Skeletal muscle cell (primary cell): ENCODE measurements at regions not wholly inside any gene's neighbourhood (a gene's known extent, or its start where the extent isn't known, plus 50 kb on each side); places are given as distances from the start of the nearest gene placed in this dataset.

Experiments used
- DNase-seq: peaks from one replicate; pipeline ENCODE4 v3.0.0-alpha.2; 2010; ENCODE audit warnings: low read depth
- H3K4me3 ChIP-seq: 2 replicates; pipeline ENCODE4 v1.5.1; 2011; ENCODE audit warnings: low read depth, mild to moderate bottlenecking, control low read depth, low read length, moderate library complexity

DNA sequence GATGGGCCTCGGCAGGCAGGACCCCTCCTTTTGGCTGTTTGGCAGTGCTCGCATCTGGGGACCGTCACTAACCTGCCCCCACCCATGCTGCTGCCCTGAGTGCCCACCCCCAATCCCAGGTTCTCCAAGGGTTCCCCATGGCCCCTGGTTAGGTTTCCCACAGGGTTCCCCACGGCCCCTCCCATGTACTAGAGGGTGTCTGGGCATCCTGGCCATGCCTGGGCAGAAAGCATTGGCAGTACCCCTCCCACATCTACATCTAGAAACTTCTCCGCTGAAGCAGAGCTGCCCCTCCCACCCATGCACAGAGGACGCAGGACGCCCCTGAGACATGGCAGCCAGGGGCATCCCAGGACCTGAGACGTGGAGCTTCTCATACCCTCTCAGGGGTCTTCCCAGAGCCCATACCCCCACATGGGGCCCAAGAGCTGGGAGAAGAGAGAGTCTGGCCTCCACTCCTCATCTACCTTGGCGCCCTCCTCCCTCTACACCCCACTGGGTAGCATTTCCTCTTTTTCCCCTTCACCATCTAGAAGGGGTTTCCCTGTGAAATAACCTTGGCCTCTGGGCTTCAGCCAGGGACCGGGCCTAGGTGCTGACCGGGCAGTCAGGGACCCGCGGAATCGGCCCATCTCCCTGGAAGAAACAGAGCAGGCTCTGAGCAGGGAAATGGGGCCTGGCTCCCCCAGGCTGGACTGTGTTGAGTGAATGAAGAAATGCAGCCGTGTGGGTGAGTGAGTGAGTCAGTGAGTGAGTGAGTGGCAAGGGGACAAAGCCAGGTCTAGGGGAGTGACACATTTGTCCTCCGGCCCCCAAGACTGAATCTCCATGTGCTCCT, 987.3 kb downstream of the BRD1 start:
- DNase-seq: no peak
- H3K4me3 ChIP-seq: no peak overlapping the region

DNA sequence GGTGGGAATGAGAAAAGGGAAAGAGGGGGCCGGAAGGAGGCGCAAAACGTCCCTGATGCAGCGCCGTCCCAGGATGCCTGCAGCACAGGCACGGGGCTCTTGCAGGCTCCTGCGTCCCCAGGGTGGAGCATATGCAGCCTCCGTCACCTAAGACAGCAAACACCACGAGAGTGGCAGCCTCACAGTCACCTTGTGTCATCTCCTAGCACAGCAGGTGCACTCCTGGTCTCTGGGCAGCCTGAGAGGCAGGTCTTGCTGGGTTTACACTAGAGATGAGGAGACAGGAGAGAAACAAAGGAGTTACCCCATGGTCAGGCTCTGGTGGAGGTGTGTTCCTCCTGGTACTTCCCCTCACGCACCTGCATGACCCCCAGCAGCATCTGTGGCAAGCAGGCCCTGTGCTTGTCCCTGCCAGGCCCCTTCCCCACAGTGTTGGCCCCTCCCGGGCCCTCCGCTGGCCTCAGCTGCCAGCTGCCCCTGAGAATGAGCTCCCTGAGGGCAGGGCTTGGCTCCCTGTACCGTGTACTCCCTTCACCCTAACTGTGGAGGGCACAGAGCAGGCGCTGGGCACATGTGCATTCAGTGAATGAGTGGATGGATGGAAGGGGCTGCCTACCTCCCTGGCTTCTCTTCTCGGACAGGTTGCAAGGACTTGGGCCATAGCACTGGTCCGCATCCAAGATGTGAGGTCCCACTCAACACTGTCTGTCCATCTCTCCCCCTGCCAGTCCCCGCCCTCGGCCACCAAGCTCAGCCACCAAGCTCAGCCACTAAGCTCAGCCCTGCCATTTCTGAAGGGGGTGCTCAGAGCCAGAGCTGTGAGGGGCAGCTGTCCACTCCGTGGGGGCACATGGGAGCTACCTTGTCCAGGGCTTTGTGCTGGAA, 988.6 kb downstream of the BRD1 start:
- DNase-seq: no peak
- H3K4me3 ChIP-seq: no peak overlapping the region

DNA sequence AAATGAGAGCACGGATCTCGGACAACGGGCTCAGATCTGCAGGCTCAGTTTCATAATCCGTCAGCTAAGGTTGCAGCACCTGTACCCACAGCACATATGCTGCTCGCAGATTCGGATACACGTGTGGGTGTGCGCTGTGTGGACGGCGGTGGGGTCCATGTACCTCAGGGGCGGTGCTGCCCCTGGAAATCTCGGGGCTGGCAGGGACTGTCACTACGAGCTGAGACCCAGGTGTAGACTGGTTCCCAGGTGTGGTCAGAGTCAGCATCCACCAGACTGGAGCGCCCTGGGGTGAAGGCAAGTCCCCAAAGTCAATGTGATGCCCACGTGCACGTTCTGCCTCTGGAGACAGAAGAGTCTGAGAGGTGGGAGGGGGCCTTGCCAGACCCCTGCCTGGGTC, 989.3 kb downstream of the BRD1 start:
- no peak for DNase-seq
- no peak overlapping the region for H3K4me3 ChIP-seq

DNA sequence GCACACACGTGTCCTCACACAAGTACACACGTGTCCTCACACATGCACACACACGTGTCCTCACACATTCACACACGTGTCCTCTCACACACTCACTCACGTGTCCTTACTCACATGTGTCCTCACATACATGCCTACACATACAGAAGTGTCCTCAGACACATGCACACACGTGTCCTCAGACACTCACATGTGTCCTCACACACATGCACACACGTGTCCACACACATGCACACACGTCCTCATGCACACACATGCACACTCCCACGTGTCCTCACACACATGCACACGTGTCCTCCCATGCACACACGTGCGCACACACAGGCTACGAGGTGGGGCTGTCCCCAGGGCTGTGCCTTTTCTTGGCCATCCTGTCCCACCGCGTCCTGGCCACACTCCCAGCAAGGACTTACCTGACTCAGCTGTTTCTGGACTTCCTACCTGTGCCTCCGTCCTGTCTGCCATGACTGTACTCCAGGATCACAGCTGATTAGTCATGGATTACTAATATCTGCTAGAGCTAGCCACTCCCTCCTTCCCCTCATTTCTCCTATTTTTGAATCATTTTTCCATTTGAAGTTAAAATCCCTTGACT, 990.2 kb downstream of the BRD1 start:
- H3K4me3 ChIP-seq: no peak overlapping the region
- DNase-seq: no peak

DNA sequence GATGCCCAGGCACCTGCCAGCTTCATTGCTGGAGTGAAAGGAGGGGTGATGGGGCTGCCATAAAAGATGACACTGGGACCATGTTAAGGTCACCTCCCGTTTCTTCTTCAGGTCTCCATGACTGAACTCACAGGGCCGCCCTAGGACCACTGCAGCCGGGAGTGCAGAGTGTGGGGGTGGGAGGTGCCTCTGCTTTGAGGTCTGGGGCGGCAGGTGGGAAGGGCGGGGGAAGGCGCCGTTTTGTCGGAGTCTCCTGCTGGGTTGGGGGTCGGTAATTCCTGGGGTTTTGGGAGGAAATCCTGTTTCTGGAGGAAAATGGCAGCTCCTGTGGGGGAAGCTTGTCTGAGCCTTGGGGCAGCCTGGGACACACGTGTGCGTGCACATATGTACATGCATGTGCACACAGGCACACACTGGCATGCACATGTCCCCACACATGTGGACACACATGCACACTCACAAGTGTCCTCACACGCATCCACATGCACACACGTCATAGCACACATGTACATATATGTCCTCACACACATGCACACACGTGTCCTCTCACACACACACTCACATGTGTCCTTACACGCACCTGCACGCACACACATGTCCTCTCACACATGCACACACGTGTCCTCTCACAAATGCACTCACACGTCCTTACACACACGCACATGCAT, 990.9 kb downstream of the BRD1 start:
- H3K4me3 ChIP-seq: no peak overlapping the region
- DNase-seq: no peak

DNA sequence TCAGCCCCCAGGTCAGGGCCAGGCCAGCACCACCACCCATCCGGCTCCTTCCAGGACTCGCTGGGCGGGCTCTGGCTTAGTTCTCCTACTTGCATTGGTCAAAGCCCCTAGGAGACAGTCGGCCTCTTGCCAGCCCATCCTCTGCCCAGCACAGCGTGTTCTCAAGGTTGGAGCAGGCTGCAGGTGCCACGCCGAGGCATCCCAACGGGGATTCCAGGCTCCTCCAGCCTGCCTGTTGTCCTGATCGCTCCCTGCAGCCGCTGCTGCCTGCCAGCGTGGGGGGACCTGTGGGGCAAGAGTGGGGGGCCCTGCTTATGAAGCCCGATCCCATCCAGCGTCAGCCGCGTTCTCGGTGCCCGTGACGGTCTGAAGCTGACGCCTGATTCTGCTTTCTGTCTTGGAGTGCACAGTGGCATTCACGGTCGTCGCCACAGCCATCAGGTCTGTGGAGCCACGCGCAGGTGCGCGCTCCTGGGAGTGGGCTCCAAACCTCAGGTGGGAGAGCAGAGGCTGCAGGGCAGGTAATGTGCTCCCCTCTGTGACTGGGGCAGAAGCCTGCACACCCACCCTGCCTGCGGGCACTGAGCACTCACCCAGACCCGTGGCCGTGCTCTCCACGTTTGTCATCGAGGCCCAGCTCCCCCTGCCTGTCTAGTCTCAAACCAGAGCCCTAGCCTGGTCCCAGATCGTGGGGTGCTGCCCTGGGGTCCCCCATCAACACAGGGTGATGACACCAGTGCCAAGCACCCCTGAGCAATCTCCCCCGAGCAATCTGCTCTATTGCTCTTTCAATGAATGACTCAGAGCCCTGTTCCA, 991.6 kb downstream of the BRD1 start:
- no peak overlapping the region for H3K4me3 ChIP-seq
- DNase-seq: no peak

DNA sequence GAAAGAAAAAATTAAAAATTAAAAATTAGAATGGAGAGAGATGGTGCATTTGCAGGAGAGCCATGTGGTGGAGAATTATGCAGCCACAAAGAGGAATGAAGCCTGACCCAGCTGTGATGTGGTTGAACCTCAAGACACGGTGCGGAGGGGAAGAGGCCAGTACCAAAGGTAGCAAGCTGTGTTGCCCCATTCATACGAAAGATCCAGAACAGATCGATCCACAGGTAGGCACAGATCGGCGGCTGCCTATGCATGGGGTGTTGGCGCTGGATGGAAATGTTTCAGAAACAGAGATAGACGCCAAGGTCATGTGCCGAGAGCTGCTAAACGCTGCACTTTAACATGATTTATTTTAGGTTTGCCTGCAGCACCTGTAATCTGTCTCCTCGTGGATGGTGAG, 992.3 kb downstream of the BRD1 start:
- H3K4me3 ChIP-seq: no peak overlapping the region
- no peak for DNase-seq

DNA sequence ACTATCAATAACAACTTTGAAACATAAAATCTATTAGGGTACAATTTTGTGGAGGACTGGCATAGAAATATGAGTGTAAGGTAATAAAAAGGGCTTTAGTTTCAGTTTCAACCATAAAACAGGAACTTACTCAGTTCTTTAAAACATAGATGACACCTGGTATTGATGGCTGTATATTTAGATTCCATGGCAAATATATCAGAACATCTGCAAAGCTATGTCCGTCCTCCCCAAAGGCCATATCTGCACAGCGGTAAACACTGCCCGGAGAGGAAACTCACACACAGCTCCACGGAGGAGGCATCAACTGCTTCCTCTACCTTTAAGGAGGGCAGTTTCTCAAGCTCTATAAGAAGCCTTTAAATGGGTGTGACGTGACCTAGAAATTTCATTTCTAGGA, 993.3 kb downstream of the BRD1 start:
- no peak overlapping the region for H3K4me3 ChIP-seq
- DNase-seq: no peak

DNA sequence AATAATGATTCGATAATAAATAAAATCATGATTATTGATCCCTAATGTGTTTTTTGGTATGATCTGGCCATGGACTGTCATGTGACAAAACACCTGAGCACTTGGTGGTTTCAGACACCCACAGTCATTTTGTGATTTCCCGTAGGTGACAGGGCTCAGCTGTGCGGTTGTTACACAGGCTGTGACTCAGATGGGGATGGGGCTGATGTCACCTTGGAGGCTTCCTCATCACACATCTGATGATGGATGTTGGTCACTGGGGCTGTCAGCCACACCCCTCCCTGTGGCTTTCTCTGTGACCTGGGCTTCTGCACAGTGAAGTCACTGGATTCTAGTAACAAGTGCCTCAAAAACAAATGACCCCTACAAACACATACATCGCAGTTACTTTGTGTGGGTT, 995.1 kb downstream of the BRD1 start:
- no peak overlapping the region for H3K4me3 ChIP-seq
- DNase-seq: no peak

DNA sequence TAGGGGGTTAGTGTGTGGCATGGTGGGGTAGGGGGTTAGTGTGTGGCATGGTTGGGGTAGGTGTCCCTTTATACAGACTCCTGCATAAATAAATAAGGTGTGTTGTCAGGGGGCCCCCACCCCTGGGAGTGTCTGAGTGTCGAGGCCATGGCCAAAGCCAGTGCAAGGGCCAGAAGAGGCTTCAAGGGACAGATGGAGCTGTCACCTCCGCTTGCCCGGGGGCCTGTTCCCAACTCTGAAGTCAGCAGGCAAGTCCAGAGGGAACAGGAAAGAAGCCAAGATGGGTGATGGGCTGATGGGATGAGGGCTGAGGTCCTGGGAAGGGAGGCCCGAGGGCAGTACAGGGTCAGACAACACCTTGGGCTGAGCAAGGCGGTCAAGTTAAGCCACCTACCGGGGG, 997.8 kb downstream of the BRD1 start:
- DNase-seq: no peak
- no peak overlapping the region for H3K4me3 ChIP-seq

DNA sequence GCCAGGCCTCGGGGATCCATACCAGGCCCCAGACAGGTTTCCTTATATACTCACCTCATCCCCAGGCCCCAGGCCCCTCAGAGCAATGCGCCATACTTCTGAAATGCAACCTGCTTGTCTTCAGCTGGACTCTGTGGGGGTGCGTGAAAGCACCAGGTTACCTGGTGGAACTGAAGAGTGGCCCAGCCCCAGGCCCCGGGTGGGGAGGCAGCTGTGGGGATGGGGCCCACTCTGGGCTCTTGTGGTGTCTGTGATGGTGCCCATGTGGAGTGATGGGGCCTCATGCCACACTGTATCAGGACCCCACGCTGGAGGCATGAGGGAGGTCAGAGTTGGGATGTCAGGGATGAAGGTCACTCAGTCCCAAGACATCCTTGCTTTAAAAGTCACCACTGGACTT, 999.0 kb downstream of the BRD1 start:
- DNase-seq: no peak
- no peak overlapping the region for H3K4me3 ChIP-seq

DNA sequence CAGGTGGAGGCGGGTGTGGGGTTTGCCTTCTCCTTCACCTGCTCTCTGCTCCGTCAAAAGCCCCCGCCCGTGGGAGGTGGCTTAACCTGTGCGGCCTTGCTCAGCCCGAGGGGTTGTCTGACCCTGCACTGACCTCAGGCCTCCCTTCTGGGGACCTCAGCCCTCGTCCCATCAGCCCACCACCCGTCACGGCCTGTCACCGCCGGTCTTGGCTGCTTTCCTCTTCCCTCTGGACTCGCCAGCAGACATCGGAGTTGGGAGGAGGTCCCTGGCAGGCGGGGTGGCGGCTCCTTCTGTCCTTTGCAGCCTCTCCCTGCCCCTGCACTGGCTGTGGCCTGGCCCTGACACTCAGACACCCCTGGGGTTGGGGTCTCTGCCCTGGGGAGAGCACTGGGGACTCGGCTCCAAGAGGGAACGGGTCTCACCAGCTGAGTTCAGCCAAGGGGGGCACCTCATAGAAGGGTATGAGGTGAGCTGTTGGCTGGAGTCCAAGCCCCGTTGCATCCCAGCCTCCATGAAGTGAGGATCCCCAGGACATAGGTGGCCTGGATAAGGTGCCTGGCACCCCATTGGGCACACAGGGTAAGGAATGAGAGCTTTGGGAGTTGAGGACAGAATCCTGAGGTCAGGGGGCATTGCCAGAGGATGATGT, 999.6 kb downstream of the BRD1 start:
- no peak for DNase-seq

DNA sequence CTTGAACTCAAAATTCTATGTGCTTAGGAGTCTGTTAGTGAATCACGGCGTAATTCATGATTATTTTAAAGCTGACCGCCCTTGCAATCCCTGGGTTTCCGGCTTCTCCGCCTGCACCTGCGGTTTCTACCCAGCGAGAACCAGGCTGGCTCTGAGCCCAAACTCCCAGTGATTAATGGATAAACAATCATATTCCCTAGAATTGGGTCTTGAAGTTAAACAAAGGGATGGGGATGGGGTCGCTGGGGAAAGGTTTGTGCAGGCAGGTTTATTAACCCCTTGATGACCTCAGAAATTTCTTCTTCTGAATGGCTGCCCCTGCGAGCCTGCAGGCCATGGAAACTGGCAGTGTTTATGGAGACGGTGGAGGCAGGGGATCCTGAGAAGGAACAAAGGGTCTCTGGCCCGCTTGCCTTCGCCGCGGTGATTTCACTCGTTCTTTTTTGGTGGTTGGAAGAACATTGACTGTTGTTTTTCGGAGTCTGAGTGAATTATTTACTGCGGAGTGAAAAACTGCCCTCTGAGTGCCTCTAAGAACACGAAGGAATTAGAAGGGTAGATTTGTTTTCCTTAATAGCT, 1000.3 kb downstream of the BRD1 start:
- no peak overlapping the region for H3K4me3 ChIP-seq
- DNase-seq: no peak

More for the DNA sequence above, 999.6 kb downstream of the BRD1 start:
- no peak overlapping the region for H3K4me3 ChIP-seq

DNA sequence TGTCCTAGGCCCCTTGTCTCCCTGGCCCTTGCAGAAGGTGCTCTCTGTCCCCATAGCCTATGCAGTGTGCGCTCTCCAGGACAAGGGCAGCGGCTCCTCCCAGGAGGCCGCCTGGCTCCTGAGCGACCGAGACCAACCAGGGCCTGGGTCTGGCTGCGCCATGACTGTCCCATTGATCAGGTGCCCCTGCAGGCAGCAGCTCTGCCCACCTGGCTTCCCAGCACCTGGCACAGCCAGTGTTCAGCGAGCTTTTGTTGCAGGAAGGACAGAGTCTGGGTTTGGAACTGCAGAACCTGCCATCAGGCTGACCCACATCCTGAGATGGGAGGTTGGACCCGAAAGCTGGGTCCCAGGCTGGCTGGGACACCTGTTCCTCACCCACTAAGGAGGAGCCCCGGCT, 1001.1 kb downstream of the BRD1 start:
- no peak overlapping the region for H3K4me3 ChIP-seq
- no peak for DNase-seq

DNA sequence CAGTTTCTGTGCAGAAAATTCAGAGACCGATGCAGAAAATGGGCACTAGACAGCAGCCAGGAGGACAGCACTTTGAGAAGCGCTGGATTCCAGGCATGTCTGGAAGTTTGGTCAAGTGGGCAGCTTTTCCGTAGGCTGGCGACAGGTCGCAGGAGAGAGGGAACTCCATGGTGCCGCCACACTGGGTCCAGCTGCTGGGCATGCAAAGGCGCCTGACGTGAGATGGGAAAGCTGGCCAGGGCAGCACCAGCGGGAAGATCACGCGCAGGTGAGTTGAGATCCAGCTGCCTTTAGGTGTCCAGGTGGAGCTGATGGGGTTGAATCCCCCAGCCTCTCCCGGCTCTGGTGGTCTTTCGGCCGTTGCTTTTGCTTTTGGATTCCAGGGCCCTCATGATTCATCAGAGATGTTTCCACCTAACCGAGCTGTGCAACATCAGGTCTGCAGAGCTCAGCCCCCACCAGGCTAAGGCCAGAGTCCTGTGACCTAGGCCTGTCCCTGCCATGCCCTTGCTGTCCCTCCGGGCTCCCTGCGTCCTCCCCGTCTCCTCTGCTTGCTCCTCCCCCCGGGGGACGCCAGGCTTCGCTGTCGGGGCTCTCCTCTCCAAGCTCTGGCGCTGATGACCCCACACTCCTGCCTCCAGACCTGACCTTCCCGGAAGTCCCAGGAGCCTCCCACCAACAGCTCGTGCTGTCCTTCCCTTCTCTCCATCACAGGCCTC, 1001.7 kb downstream of the BRD1 start:
- DNase-seq: no peak
- no peak overlapping the region for H3K4me3 ChIP-seq

DNA sequence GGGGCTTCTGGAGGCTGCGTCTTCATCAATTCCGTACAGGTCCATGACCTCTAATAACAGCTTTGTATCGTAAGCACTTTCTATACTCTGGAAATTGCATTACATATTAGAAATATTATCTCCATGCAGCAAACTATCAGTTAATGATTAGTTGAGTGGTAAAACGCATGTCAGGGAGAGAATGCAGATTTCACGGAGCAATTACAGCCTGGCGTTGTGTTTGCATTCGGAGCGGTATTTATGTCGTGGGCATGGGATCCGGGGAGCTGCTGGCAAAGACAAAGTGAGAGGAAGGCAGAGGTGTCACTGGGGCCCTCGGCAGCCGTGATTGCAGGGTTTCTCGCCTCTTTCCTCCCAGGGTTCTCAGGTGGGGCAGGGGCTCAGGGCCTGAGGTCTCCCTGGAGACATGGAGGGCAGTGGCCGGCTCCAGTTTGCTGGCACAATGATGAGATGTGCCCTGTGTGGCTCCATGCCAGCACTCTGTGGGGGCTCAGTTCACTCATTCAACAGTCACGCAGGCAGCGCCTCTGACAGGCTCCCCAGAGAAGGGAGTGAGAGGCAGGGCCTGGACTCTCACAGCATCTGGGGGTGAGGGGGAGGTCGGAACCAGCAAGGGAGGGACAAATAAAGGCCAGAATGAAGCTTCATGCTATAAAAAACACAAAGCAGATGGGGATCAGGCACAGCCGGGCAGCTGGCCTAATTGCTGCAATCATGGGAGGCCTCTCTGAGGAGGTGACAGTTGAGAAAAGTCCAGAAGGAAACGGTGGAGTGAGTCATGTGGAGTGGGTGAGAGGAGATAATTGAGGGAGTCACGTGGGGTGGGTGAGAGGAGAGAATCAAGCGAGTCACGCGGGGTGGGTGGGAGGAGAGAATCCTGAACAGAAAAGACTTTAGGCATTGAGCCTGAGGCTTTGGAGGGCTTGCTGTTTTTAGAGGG, 1002.7 kb downstream of the BRD1 start:
- no peak for DNase-seq
- H3K4me3 ChIP-seq: no peak overlapping the region

DNA sequence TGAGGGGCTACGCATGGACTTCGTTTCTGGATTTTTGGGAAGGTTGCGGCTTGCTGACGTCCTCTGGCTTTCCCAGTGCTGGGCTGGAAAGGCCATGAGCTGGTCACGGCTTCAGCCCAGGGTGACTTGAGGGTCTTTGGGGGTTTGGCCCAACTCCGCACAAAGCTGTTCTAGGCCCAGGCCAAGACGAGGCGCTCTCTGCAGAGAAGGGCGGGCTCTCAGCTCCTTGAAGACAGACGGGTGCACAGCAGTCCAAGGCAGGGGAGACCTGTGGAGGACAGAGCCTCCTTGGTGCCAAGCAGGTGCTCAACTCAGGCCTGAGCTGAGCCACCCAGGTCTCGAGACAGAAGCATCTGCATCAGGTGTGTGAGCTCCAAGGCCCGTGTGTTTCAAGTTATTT, 1003.7 kb downstream of the BRD1 start:
- H3K4me3 ChIP-seq: no peak overlapping the region
- no peak for DNase-seq
